ENCODE measurements at regions not wholly inside any gene's neighbourhood (a gene's known extent, or its start where the extent isn't known, plus 50 kb on each side); places are given as distances from the start of the nearest gene placed in this dataset.
"Not testable (repeated sequence)": the region's sequence is repeated elsewhere in the genome, so short reads cannot be mapped to it uniquely, and the experiment has no call there.

DNA sequence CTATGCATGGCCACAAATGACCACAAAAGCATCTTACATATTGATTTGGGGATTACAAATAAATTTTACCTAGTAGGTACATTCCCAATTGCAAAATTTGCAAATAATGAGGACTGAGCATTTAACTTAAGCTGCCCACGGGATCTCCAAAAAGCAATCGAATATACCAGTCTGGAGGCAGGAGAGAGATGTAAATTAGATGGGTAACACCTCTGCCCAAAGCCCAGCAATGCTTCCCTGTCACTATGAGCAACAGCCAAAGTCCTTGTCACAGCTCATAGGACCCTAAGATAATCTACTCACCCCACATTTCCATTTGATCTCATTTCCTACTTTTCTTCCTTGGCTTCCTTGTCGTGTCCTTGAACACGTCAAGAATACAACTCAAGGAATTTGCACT, 172.2 kb downstream of the SUCLG1 start:
- DNase-seq, result no peak

DNA sequence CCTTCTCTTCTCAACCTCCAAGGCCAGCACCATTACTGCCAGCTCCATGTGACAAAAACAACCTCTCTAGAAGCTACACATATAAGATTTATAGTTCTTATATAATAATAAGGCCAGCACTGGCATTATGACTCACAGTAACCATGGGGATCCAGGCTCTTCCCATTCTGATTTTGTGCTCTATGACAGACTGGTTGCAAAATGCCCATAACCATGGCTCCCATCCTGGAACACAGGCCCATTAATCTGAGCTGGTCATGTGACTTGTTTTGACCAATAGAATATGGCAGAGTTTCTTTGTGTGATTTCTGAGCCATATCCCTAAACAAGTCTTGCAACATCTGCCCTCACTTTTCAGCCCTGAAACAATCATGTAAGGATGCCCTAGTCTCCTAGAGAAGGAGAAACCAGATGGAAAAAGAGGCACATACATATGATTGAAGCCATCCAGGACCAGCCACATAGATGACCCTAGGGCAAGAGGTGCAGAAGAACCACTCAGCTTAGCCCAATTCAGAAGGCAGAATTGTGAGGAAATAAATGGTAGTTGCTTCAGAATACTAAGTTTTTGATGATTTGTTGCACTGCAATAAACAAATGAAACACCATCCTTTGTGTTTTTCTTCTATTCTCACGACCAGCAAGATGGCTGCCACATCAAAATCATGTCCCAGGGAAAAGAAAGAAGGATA, 173.9 kb downstream of the SUCLG1 start:
- no peak for DNase-seq

DNA sequence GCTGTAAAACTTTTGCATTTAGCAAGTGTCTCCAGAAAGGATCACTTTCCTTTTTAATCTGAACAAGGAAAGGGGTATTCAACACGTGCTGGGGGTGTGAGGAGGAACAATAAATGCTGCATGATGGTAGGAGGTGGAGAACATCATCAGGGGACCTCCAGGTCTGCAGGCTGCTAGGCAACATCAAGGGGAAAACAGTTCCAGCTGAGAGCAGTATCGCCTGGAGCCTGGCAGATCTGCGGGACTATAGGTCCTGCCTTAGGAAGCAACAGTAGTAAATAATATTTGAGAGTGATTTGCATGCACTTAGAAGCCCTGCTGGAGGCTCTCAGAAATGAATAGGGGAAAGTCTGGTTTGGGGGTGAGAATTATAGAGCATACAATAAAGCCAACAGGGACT, 175.6 kb downstream of the SUCLG1 start:
- no peak for DNase-seq

DNA sequence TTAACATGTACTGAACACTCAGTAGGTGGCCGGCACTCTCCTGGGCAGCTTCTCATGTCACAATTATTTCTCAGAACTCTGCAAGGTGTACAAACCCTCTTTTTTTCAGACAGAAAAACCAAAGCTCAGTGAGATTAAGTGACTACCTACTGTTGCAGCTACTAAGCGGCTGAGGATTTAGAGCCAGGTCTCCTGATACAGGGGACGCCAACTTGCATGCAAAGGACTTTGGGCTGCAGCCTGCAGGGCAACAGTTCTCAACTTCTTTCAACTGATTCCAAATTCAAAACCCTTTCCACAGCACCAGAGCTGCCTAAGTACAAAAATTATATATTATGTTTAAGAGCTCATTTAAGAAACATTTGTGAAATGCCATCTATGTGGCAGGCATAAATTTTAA, 177.6 kb downstream of the SUCLG1 start:
- DNase-seq, result no peak

DNA sequence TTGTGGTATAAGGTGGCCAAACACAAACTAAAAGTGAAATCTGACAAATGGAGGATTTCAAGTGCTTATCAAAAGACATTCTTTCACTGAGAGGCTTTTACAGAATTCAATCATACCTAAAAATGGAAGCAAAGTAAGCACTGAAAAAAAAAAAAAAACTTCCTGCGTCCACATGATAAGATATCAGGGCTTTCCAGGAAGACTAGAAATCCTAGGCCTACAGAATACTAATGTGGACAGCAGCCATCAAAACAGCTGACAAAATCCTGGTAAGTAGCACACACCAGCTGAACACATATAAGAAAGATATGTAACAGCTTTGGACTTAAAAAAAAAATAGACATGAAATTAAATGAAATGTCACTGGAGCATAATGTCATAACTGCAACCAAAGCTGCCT, 178.2 kb downstream of the SUCLG1 start:
- no peak for DNase-seq

DNA sequence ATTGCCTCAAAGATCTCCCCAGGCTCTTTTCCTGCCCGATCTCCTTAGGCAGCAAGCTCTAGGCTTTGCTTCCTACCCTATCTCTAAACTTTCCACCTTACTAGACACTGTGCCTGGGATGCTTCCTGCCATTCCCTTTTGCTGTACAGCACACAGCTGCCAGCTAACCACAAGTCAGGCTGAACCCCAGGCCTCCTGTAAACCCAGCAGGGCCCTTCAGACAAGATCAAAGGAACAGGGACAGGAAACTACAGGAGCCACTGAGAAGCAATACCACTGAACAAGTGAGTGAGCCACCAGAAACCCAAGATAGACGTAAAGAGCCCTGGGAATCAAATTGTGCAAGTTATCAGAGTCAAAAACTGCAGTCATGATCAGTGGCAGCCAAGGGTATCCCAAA, 180.7 kb downstream of the SUCLG1 start:
- DNase-seq, result no peak

DNA sequence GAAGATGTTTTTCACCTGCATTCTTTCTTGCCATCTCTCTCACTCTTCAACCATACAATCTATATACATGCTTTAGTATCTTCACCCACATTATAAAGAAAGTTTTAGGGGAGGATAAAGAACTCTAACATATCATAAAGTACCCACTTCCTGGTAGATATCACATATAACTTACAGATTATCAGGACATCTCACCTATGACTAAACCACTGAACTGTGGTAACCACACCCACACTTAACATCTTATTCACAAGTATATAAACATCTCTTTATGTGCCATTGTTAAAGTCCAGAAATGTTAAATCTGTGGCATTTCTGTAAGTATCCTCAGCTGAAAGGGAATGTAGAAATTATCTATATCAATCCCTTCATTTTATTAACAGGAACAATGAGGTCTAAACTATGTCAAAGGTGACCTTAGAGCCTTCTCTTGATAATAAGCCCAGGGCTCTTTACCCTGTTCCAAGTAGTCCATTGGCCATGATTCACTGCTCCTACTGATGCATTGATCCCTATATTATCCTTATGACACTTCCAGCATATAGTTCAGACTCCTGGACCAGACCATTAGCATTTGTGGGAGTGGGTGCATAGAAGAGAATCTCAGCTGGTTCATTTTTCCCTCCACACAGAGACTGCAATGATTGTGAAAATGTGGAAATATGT, 182.4 kb downstream of the SUCLG1 start:
- DNase-seq, result no peak

DNA sequence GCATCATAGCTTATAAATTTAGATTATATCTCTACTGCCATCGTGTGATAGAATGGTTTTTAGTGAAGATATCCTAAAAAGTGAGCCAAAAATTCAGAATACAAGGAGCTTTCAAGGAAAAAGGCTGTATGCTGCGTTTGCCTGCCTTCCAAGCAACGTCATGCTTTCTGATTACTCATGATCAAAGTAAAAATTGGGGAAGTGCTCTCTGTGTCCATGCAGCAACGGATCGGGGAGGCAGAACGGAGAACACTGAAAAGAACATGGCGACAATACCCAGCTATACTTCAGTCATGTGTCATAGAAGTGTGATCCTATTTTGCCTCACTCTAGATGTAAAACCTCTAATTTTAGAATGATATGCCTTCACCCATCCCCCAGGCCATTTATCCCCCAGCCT, 185.7 kb downstream of the SUCLG1 start:
- no peak for DNase-seq

DNA sequence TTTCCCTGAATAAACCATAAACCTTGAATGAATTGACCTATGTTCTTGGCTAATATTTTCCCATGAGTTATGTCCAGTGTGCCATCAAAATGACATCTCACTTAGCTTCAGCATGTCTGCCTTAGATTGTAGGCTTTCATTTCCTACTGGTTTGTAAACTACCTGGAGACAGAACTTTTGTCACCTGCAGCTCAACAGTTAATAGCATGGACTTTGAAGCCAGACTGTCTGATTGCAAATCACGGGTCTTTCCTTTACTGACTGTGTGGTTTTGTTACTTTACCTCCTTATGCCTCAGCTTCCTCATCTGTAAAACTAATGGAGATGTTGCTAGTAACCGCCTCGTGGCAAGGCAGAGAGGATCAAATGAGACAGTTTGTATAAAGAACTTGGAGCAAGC, 187.1 kb downstream of the SUCLG1 start:
- DNase-seq, result no peak

DNA sequence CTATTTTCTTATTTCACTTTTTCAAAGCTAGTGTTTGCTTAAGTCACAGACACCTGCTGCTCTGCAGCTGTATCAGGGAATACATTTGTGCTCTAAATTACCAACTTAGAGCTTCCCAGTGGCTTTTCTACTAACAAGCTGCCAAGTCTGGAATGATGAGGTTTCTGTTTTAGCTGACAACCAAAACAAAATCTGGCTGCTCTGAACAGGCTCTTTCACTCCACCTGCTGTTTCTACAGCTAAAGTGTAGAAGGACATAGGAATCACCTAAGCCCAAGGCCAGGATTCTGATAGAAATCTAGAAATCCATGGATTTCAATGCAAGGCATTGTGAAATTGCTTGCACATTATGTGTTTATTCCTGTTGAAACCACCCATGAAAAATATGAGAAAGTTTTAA, 201.2 kb downstream of the SUCLG1 start:
- no peak for DNase-seq

DNA sequence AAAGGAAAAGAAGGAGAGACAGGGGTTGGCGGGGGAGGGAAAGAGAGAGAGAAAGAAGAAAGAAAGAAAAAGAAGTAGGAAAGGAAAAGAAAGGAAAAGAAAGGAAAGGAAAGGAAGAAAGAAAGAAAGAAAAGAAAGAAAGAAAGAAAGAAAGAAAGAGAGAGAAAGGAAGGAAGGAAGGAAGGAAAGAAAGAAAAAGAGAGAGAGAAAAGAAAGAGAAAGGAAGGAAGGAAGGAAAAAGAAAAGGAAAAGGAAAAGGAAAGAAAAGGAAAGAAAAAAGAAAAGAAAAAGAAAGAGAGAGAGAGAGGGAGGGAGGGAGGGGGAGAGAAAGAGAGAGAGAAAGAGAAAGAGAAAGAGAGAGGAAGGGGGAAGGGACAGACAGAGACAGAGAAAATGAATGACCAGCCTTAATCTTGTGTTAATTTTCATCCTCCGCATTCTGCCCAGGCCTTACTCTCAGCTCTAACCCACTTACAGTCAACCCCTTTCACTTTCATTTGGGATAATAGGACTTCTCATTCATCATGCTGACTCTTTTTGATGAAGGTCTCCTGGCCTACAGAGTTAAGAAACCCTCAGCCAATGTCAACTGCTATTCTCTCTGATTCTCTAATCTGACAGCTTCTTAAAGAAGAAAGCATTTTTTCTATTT, 207.3 kb downstream of the SUCLG1 start:
- DNase-seq, result no peak

DNA sequence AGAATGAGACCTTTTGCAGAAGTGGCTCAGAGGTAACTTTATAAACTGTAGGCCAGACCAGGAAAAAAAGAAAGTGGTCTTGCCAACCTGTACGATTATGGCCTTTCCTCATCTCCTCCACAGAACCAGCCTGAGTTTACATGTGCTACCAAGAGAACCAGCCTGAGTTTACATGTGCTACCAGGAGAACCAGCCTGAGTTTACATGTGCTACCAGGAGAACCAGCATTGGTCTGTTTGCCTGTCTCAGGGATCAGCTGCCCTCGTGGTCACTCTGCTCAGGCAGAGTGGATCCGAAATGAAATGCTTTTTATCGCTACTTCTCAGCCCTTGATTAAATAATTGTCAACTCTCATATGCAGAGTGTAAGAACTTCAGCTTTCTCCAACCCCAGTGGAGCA, 209.9 kb downstream of the SUCLG1 start:
- DNase-seq, result no peak

DNA sequence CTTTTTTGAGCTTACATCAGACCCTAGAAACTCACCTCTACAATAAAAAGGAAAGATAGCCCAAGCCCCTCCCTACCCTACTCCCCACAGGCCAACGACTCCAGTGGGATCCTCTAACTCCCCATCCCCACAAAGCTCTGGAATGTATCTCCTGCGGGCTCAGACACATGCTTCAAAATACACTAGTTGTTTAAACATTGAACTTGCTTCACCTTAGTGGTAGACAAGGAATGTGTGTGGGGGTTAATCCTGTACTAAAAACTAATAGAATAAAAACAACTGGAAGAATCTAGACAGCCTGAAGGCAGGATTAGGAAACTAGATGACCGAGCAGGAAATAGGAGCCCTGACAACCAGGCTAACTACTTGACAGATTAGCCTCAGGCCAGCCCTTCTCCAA, 211.5 kb downstream of the SUCLG1 start:
- no peak for DNase-seq

DNA sequence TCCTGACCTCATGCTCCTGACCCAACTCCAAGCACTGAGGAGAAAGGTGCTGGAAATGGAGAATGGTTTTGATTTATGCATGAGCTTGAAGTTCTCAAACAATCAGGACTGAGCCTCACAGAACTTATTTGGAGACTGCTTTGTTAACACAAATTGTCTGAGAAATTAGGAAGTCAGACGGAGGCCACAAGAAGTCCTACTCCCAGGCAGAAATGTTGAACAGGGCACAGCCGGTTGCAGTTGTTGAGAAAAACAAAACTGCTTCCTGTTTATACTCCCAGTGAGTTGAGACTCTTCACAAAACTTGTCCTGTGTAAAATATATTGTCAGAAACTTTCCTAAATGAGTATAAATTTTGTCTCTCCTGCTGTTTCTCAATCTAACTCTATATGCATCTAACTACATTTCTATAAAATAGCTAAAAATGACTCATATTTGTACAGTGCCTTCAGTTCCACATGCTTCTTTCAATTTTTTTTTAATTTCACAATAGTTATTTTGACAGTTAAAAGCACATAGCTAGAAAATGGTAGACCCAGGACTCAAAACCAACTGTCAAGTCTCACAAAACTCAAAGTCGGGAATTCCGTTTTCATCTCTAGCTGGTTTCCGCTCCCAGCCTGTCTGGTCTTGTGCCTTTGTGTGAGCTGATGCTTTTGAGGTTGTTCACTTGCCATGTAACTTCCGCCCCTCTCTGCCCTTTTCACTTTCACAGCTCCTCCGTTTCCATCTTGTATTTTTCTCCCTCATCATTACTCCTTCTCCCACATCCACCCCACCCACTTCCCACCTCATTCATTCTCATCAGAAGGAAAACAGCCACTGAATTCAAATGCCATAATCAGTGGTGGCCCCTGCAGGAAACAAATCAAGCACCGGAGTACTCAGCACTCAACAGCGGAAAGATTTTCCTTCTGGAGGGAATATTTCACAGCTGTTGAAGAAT, 215.0 kb downstream of the SUCLG1 start:
- no peak for DNase-seq

DNA sequence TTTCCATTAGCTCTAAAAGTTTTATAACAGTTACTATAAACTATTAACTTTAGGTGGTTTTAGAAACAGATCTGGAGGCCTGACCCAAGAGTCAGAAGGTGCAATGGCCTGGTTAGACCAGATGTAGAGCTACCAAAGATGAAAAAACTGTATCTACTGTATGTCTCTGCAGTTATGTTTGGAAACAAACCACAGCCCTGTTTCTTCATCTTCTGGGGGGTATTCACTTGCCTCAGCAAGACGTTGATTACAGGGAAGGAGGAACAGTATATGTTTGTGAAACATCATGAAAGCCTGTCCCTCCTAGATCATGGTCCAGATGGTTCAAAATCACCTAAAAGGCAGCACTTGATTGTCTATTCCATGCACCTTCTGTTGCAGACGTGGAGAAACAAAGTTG, 220.2 kb downstream of the SUCLG1 start:
- no peak for DNase-seq

DNA sequence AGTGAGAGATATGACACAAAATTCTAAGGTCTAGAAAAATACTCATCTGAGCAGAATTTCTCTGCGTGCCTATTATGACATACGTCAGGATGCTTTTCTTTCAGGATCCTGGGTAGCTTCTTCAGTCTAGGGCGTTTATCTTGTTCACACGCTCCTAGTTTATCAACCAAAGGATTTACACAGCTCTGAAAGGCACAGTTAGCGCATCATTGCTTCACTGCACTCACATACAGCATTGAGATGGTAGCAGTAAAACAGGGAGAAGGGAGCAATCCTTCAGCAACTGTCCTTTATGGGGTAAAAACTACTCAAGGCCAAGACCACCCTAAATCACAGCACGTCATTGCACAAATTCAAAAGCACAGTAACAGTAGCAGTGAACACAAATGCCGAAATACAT, 222.8 kb downstream of the SUCLG1 start:
- DNase-seq, result no peak

DNA sequence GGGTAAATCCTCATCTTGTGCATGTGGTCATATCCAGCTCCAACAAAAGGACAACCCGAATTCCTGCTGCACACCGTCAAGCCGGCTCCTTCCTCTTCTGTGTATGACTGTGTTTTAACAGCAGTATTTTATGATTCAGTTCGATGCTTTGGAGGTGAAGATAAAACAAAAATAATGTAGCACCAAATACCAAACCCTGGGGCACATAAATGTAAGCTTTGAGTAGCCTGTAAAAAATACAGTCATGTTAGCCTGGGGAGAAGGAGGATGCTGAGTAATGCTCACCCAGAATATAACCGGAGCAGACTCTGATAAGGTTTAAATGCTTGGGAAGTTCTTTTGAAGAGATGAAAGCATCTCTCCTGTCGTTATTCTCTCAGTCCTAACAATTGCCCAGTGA, 225.0 kb downstream of the SUCLG1 start:
- no peak for DNase-seq

DNA sequence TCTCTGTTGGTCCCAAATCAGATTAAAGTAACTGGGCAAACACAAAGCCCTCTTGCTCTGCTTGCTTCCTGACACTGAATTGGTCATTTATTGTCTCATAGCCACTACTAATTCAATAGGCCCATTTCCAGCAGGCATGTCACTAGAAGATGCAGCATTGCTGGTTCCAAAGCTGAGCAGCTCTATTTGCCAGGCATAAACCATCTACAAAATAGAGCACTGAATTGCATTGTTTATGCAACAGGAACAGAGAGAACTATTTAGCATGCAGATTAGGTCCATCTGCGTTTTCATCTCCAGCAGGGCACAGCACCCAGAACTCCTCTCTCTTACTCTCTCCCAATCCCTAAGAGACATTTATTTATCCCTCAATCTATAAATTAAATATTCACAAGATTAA, 227.6 kb downstream of the SUCLG1 start:
- no peak for DNase-seq

DNA sequence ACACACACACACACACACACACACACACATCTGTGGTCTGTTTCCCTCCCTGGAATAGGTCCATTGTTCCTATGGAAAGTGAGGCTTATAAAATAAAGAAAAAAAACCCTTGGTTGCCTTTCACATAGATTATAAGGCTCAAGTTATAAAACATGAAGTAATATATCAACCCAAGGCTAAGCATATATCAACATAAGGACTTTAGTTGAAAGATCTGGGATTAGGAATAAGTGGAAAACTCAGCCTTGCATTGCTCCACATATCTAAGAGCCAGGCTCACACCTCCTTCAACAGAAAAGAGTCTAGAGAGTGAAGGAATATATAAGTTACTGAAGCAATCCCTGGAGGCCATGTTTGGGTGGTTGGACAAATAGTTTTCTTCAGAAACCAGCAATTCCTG, 235.0 kb downstream of the SUCLG1 start:
- no peak for DNase-seq

DNA sequence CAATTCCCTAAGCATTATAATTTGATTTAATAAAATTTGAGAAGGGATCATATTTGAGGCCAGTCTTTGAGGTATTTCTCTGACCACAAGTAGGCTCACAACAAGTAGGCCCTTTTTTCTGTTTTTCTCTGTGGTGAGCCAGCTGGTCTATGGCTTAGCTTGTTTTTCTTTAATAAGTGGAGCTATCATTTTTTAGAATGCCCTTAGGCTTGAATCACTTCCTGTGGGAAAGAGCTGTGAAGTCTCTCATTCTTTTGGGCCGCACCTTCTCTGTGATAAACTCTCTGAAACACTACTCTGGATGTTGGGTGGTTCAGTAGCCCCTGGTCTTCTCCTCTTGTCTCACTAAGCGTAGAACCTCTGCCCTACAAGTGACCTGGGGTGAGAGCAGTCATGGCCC, 235.9 kb downstream of the SUCLG1 start:
- DNase-seq, result no peak

DNA sequence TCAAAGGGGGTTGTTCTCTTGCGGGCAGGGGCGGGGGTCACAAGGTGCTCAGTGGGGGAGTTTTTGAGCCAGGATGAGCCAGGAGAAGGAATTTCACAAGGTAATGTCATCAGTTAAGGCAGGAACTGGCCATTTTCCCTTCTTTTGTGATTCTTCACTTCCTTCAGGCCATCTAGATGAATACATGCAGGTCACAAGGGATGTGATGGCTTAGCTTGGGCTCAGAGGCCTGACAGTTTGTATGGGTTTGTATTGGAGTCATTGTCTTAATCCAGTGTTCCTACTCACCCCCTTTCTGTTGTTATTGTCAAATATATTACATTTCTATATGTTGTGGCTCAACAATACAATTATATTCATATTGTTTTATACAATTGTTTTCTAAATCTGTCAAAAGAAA, 238.0 kb downstream of the SUCLG1 start:
- not testable (repeated sequence) for DNase-seq

DNA sequence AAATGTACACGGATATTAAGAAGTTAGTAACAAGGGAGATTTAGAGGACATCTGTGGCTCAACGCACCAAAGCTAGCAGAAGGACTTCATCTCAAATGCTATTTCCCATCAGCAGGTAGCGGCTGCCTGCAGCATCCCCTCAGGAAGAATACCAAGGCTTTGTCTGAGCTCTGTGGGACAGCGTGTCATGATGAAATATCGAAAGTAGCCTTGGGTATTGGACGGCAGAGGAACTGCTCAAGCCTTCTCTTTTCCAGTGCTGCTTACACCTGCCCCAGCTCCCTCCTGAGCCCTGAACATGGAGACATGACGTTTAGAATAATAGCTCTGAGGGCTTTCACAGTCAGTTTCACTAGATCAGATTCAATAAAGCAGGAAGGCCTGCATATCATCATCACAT, 241.6 kb downstream of the SUCLG1 start:
- DNase-seq, result no peak

DNA sequence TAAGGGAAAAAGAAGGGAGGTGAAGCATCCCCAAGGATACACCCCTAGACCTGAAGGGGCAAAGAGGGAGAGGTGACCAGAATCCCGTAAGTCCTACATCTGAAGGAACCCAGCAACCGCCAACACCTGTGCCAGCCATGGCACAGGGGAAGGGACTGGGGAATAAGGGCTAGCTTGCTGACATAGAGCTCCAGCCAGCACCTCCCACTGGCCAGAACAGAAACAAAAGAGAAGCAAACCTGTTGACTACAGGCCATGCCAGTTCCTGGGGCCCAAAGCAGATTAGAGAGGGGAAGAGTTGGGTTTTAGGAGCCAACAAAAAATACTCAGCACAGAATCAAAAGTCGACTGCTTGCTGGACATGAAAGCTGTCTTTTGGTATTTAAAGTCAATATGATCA, 244.6 kb downstream of the SUCLG1 start:
- DNase-seq, result no peak

All from SHP77 (cell line).